HG02870 (cell line): ENCODE measurements at regions not wholly inside any gene's neighbourhood (a gene's known extent, or its start where the extent isn't known, plus 50 kb on each side); places are given as distances from the start of the nearest gene placed in this dataset.

Source experiments
- ATAC-seq: cut with Tn5 transposase; IDR thresholded peaks from one replicate; pipeline ENCODE4 v1.9.1; 2021; ENCODE audit warnings: mild to moderate bottlenecking, moderate library complexity; ENCODE audit not compliant: unreplicated experiment

- no peak for ATAC-seq
Observed at GRCh38 chr14:98118749-98119148, 1153.2 kb downstream of the BCL11B start.

GRCh38 chr14:98119739-98120138 is 1152.3 kb downstream of the BCL11B start:
- no peak for ATAC-seq

GRCh38 chr14:98120831-98121464 is 1151.0 kb downstream of the BCL11B start:
- no peak for ATAC-seq

- ATAC-seq, result no peak
Observed at GRCh38 chr14:98122527-98122926, 1149.5 kb downstream of the BCL11B start.

GRCh38 chr14:98130691-98131090 is 1141.3 kb downstream of the BCL11B start:
- no peak for ATAC-seq

- no peak for ATAC-seq
Observed at GRCh38 chr14:98131406-98131805, 1140.6 kb downstream of the BCL11B start.

- no peak for ATAC-seq
Observed at GRCh38 chr14:98133806-98134205, 1138.2 kb downstream of the BCL11B start.

GRCh38 chr14:98136012-98136789 is 1135.8 kb downstream of the BCL11B start:
- no peak for ATAC-seq

- no peak for ATAC-seq
Observed at GRCh38 chr14:98137131-98138025, 1134.6 kb downstream of the BCL11B start.

GRCh38 chr14:98138666-98139065 is 1133.3 kb downstream of the BCL11B start:
- no peak for ATAC-seq

- no peak for ATAC-seq
Observed at GRCh38 chr14:98140862-98141530, 1131.0 kb downstream of the BCL11B start.

GRCh38 chr14:98143566-98143965 is 1128.4 kb downstream of the BCL11B start:
- ATAC-seq, result no peak

GRCh38 chr14:98144964-98145363 is 1127.0 kb downstream of the BCL11B start:
- no peak for ATAC-seq

GRCh38 chr14:98146416-98146815 is 1125.6 kb downstream of the BCL11B start:
- no peak for ATAC-seq

GRCh38 chr14:98154254-98154653 is 1117.7 kb downstream of the BCL11B start:
- no peak for ATAC-seq

GRCh38 chr14:98156411-98156810 is 1115.6 kb downstream of the BCL11B start:
- no peak for ATAC-seq

GRCh38 chr14:98160901-98161300 is 1111.1 kb downstream of the BCL11B start:
- no peak for ATAC-seq

- no peak for ATAC-seq
Observed at GRCh38 chr14:98161356-98161755, 1110.6 kb downstream of the BCL11B start.

GRCh38 chr14:98162856-98163805 is 1108.9 kb downstream of the BCL11B start:
- no peak for ATAC-seq

GRCh38 chr14:98163873-98164272 is 1108.1 kb downstream of the BCL11B start:
- no peak for ATAC-seq
